Right cardiac atrium (tissue), 5 donors: ENCODE measurements at regions not wholly inside any gene's neighbourhood (a gene's known extent, or its start where the extent isn't known, plus 50 kb on each side); places are given as distances from the start of the nearest gene placed in this dataset.

ENCODE experiments used
- ATAC-seq, 2 donors: fragments of 200-7000 bp; cut with Tn5 transposase; one replicate each; pipeline versions ENCODE4 v1.8.0 to v1.9.1; 2020; ENCODE audit warnings: moderate library complexity in 2 of 2, mild to moderate bottlenecking in 1 of 2
- DNase-seq, 3 donors: peaks; one replicate each; pipeline ENCODE4 v3.0.0-alpha.2; 2020
- H3K27ac ChIP-seq: one replicate; pipeline ENCODE4 v1.5.1; 2013; ENCODE audit warnings: mild to moderate bottlenecking, low read length, control low read depth, moderate library complexity
- H3K27me3 ChIP-seq: one replicate; pipeline ENCODE4 v1.6.1; 2013; ENCODE audit not compliant: control insufficient read depth, insufficient read depth
- H3K4me1 ChIP-seq: one replicate; pipeline ENCODE4 v1.6.1; 2013; ENCODE audit warnings: low read length; ENCODE audit not compliant: control insufficient read depth, insufficient read depth
- H3K4me3 ChIP-seq: one replicate; pipeline ENCODE4 v1.5.1; 2013; ENCODE audit warnings: low read length, control low read depth
- H3K9me3 ChIP-seq: one replicate; pipeline ENCODE4 v1.6.1; 2013; ENCODE audit warnings: low read length; ENCODE audit not compliant: control insufficient read depth
- WGBS: extraction: QIAGEN DNeasy Blood & Tissue Kit; methylation state at CpG from one replicate; pipeline ENCODE4 v1.1.7; 2013; 5-methylcytosine and 5-hydroxymethylcytosine counted together
- intact Hi-C, 4 donors: fragments of 100-400 bp; cut with DNase I; formaldehyde crosslinking; loops; one replicate each; pipeline versions ENCODE4 v1.11.0 to v1.14.0; 2022 to 2023
- donor health status: healthy with polysubstance abuse.
- donor health status: DM: no; HTN: yes; CAD: no.
- donor health status: DM: no; HTN: no; CAD: no.
- donor health status: DM: no; HTN: yes; CAD: no; lungs with severe emphysema.
- donor health status: DM: yes; HTN: yes; CAD: no.

- WGBS: 86% methylated on average over 5 of the region's 5 CpGs
- Histone ChIP-seq H3K4me1 (peaks cover 14% of the 10 kb centered on the region), H3K27me3 (no peaks in the 10 kb centered on the region), H3K9me3 (no peaks in the 10 kb centered on the region), H3K4me3 (no peak overlapping the region), H3K27ac (no peak overlapping the region)
- intact Hi-C loops: no loop called here
- no peak for DNase-seq
- no peak for ATAC-seq
Measured at GRCh38 chr2:42900289-42900891, 108.0 kb upstream of the HAAO start.

GRCh38 chr2:42897358-42897757 lies 105.0 kb upstream of the HAAO start:
- intact Hi-C loops: no loop called here
- Histone ChIP-seq H3K27ac (no peak overlapping the region), H3K9me3 (no peaks in the 10 kb centered on the region), H3K4me1 (no peaks in the 10 kb centered on the region), H3K4me3 (no peak overlapping the region), H3K27me3 (no peaks in the 10 kb centered on the region)
- ATAC-seq (peak; percentile 9 to 35), DNase-seq (no peak)
- 84% methylated on average over 2 of the region's 2 CpGs for WGBS

- Histone ChIP-seq H3K27me3 (no peaks in the 10 kb centered on the region), H3K4me3 (no peak overlapping the region), H3K4me1 (no peaks in the 10 kb centered on the region), H3K27ac (no peak overlapping the region), H3K9me3 (no peaks in the 10 kb centered on the region)
- no peak for ATAC-seq
- intact Hi-C loops: no loop called here
- 96% methylated on average over 5 of the region's 5 CpGs for WGBS
- no peak for DNase-seq
Measured at GRCh38 chr2:42895791-42896135, 103.4 kb upstream of the HAAO start.

GRCh38 chr2:42895134-42895790 lies 102.9 kb upstream of the HAAO start:
- intact Hi-C loops: no loop called here
- DNase-seq: no peak
- Histone ChIP-seq H3K9me3 (no peaks in the 10 kb centered on the region), H3K27me3 (no peaks in the 10 kb centered on the region), H3K4me1 (no peaks in the 10 kb centered on the region), H3K27ac (no peak overlapping the region), H3K4me3 (no peak overlapping the region)
- ATAC-seq: no peak
- 95% methylated on average over 6 of the region's 6 CpGs for WGBS

GRCh38 chr2:42893047-42893758 lies 100.8 kb upstream of the HAAO start:
- WGBS: 88% methylated on average over 5 of the region's 5 CpGs
- no peak for DNase-seq
- no peak overlapping the region for H3K27ac ChIP-seq
- no peaks in the 10 kb centered on the region for H3K9me3 ChIP-seq
- intact Hi-C loops: no loop called here
- H3K27me3 ChIP-seq: no peaks in the 10 kb centered on the region
- no peaks in the 10 kb centered on the region for H3K4me1 ChIP-seq
- no peak overlapping the region for H3K4me3 ChIP-seq
- no peak for ATAC-seq

- Histone ChIP-seq H3K27ac (no peak overlapping the region), H3K4me3 (no peak overlapping the region), H3K4me1 (no peaks in the 10 kb centered on the region), H3K9me3 (no peaks in the 10 kb centered on the region), H3K27me3 (no peaks in the 10 kb centered on the region)
- DNase-seq: no peak
- 98% methylated on average over 9 of the region's 9 CpGs for WGBS
- intact Hi-C loops: no loop called here
- ATAC-seq: no peak
Measured at GRCh38 chr2:42890791-42891355, 98.5 kb upstream of the HAAO start.

- H3K4me3 ChIP-seq: no peak overlapping the region
- H3K27me3 ChIP-seq: no peaks in the 10 kb centered on the region
- H3K4me1 ChIP-seq: no peaks in the 10 kb centered on the region
- no peaks in the 10 kb centered on the region for H3K9me3 ChIP-seq
- DNase-seq: no peak
- 83% methylated on average over 5 of the region's 5 CpGs for WGBS
- no peak for ATAC-seq
- no peak overlapping the region for H3K27ac ChIP-seq
- intact Hi-C loops: no loop called here
Measured at GRCh38 chr2:42888321-42889245, 96.2 kb upstream of the HAAO start.

- Histone ChIP-seq H3K4me1 (no peaks in the 10 kb centered on the region), H3K4me3 (no peak overlapping the region), H3K27me3 (no peaks in the 10 kb centered on the region), H3K9me3 (no peaks in the 10 kb centered on the region), H3K27ac (no peak overlapping the region)
- WGBS: 74% methylated on average over 7 of the region's 7 CpGs
- intact Hi-C loops: no loop called here
- DNase-seq: no peak
- no peak for ATAC-seq
Measured at GRCh38 chr2:42886921-42887320, 94.5 kb upstream of the HAAO start.

- ATAC-seq (no peak), DNase-seq (no peak)
- Histone ChIP-seq H3K27ac (no peak overlapping the region), H3K9me3 (no peaks in the 10 kb centered on the region), H3K4me1 (peaks cover 8% of the 10 kb centered on the region), H3K4me3 (no peak overlapping the region), H3K27me3 (no peaks in the 10 kb centered on the region)
- intact Hi-C loops: no loop called here
- 97% methylated on average over 1 of the region's 1 CpG for WGBS
Measured at GRCh38 chr2:42882756-42883155, 90.4 kb upstream of the HAAO start.

- intact Hi-C loops: no loop called here
- peaks cover 8% of the 10 kb centered on the region for H3K4me1 ChIP-seq
Measured at GRCh38 chr2:42881732-42882131, 89.3 kb upstream of the HAAO start.

More at GRCh38 chr2:42881732-42882131, 89.3 kb upstream of the HAAO start:
- Histone ChIP-seq H3K27ac (no peak overlapping the region), H3K27me3 (no peaks in the 10 kb centered on the region), H3K4me3 (no peak overlapping the region), H3K9me3 (no peaks in the 10 kb centered on the region)
- DNase-seq: no peak
- 87% methylated on average over 1 of the region's 1 CpG for WGBS
- no peak for ATAC-seq
